Activated CD4-positive, CD25-positive, alpha-beta regulatory T cell treated with anti-CD3 and anti-CD28 coated beads, Interleukin-2, amount 50 U/mL, for 24 hours (primary cell): ENCODE measurements at regions not wholly inside any gene's neighbourhood (a gene's known extent, or its start where the extent isn't known, plus 50 kb on each side); places are given as distances from the start of the nearest gene placed in this dataset.

ENCODE experiments used
- ATAC-seq, 2 donors: fragments of 150-1000 bp; cut with Tn5 transposase; one replicate each; pipeline ENCODE4 v1.10.0; 2021; ENCODE audit warnings: mild to moderate bottlenecking in 1 of 2, moderate library complexity in 1 of 2

- ATAC-seq, result no peak
Observed at GRCh38 chr13:26822146-26822545, 61.6 kb upstream of the GPR12 start.

- no peak for ATAC-seq
Observed at GRCh38 chr13:26821672-26822071, 61.1 kb upstream of the GPR12 start.

GRCh38 chr13:26820871-26821270 is 60.3 kb upstream of the GPR12 start:
- ATAC-seq, result no peak

GRCh38 chr13:26819046-26819445 is 58.5 kb upstream of the GPR12 start:
- no peak for ATAC-seq

GRCh38 chr13:26816881-26817280 is 56.3 kb upstream of the GPR12 start:
- no peak for ATAC-seq

GRCh38 chr13:26813980-26814348 is 53.4 kb upstream of the GPR12 start:
- no peak for ATAC-seq

- ATAC-seq, result no peak
Observed at GRCh38 chr13:26813321-26813979, 52.9 kb upstream of the GPR12 start.

GRCh38 chr13:26811581-26811980 is 51.0 kb upstream of the GPR12 start:
- ATAC-seq, result no peak
